ENCODE measurements at regions not wholly inside any gene's neighbourhood (a gene's known extent, or its start where the extent isn't known, plus 50 kb on each side); places are given as distances from the start of the nearest gene placed in this dataset.

- H3K4me1 ChIP-seq (ENCODE audit: control insufficient read depth, insufficient read depth, low read length, poor library complexity, severe bottlenecking), result no peaks in the 10 kb centered on the region
- H3K9me3 ChIP-seq (ENCODE audit: control insufficient read depth, low read length), result no peaks in the 10 kb centered on the region
- H3K27ac ChIP-seq (ENCODE audit: insufficient read depth, low read length, poor library complexity, severe bottlenecking), result no peak overlapping the region
- H3K36me3 ChIP-seq (ENCODE audit: control insufficient read depth, insufficient read depth, low read length), result no peaks in the 10 kb centered on the region
- no peaks in the 10 kb centered on the region for H3K27me3 ChIP-seq (replicated peaks; ENCODE audit: control insufficient read depth, insufficient read depth, low read length, poor library complexity, severe bottlenecking)
- no peak for DNase-seq
- no peak overlapping the region for H3K4me3 ChIP-seq (ENCODE audit: insufficient read depth, low read depth, low read length, poor library complexity, severe bottlenecking)
Measured at GRCh38 chr2:8000870-8001269, 681.0 kb upstream of the ID2 start.

- H3K27me3 ChIP-seq (replicated peaks; ENCODE audit: control insufficient read depth, insufficient read depth, low read length, poor library complexity, severe bottlenecking), result no peaks in the 10 kb centered on the region
- DNase-seq, result no peak
- H3K4me1 ChIP-seq (ENCODE audit: control insufficient read depth, insufficient read depth, low read length, poor library complexity, severe bottlenecking), result no peaks in the 10 kb centered on the region
- H3K4me3 ChIP-seq (ENCODE audit: insufficient read depth, low read depth, low read length, poor library complexity, severe bottlenecking), result no peak overlapping the region
- no peaks in the 10 kb centered on the region for H3K36me3 ChIP-seq (ENCODE audit: control insufficient read depth, insufficient read depth, low read length)
- H3K9me3 ChIP-seq (ENCODE audit: control insufficient read depth, low read length), result no peaks in the 10 kb centered on the region
- no peak overlapping the region for H3K27ac ChIP-seq (ENCODE audit: insufficient read depth, low read length, poor library complexity, severe bottlenecking)
Measured at GRCh38 chr2:8002765-8003393, 679.0 kb upstream of the ID2 start.

- Histone ChIP-seq H3K9me3 (ENCODE audit: control insufficient read depth, low read length) (no peaks in the 10 kb centered on the region), H3K27me3 (replicated peaks; ENCODE audit: control insufficient read depth, insufficient read depth, low read length, poor library complexity, severe bottlenecking) (no peaks in the 10 kb centered on the region), H3K27ac (ENCODE audit: insufficient read depth, low read length, poor library complexity, severe bottlenecking) (no peak overlapping the region), H3K4me1 (ENCODE audit: control insufficient read depth, insufficient read depth, low read length, poor library complexity, severe bottlenecking) (no peaks in the 10 kb centered on the region), H3K4me3 (ENCODE audit: insufficient read depth, low read depth, low read length, poor library complexity, severe bottlenecking) (no peak overlapping the region), H3K36me3 (ENCODE audit: control insufficient read depth, insufficient read depth, low read length) (no peaks in the 10 kb centered on the region)
- no peak for DNase-seq
Measured at GRCh38 chr2:8003462-8004075, 678.3 kb upstream of the ID2 start.

GRCh38 chr2:8004250-8004681 lies 677.6 kb upstream of the ID2 start:
- Histone ChIP-seq H3K27ac (ENCODE audit: insufficient read depth, low read length, poor library complexity, severe bottlenecking) (no peak overlapping the region), H3K27me3 (replicated peaks; ENCODE audit: control insufficient read depth, insufficient read depth, low read length, poor library complexity, severe bottlenecking) (no peaks in the 10 kb centered on the region), H3K4me1 (ENCODE audit: control insufficient read depth, insufficient read depth, low read length, poor library complexity, severe bottlenecking) (no peaks in the 10 kb centered on the region), H3K4me3 (ENCODE audit: insufficient read depth, low read depth, low read length, poor library complexity, severe bottlenecking) (no peak overlapping the region), H3K36me3 (ENCODE audit: control insufficient read depth, insufficient read depth, low read length) (no peaks in the 10 kb centered on the region), H3K9me3 (ENCODE audit: control insufficient read depth, low read length) (no peaks in the 10 kb centered on the region)
- DNase-seq, result no peak

- DNase-seq, result no peak
- no peak overlapping the region for H3K27ac ChIP-seq (ENCODE audit: insufficient read depth, low read length, poor library complexity, severe bottlenecking)
- no peaks in the 10 kb centered on the region for H3K9me3 ChIP-seq (ENCODE audit: control insufficient read depth, low read length)
- no peak overlapping the region for H3K4me3 ChIP-seq (ENCODE audit: insufficient read depth, low read depth, low read length, poor library complexity, severe bottlenecking)
- no peaks in the 10 kb centered on the region for H3K4me1 ChIP-seq (ENCODE audit: control insufficient read depth, insufficient read depth, low read length, poor library complexity, severe bottlenecking)
- no peaks in the 10 kb centered on the region for H3K27me3 ChIP-seq (replicated peaks; ENCODE audit: control insufficient read depth, insufficient read depth, low read length, poor library complexity, severe bottlenecking)
- H3K36me3 ChIP-seq (ENCODE audit: control insufficient read depth, insufficient read depth, low read length), result no peaks in the 10 kb centered on the region
Measured at GRCh38 chr2:8006181-8006580, 675.7 kb upstream of the ID2 start.

GRCh38 chr2:8006626-8007025 lies 675.2 kb upstream of the ID2 start:
- no peaks in the 10 kb centered on the region for H3K4me1 ChIP-seq (ENCODE audit: control insufficient read depth, insufficient read depth, low read length, poor library complexity, severe bottlenecking)
- no peaks in the 10 kb centered on the region for H3K9me3 ChIP-seq (ENCODE audit: control insufficient read depth, low read length)
- no peak overlapping the region for H3K27ac ChIP-seq (ENCODE audit: insufficient read depth, low read length, poor library complexity, severe bottlenecking)
- no peaks in the 10 kb centered on the region for H3K36me3 ChIP-seq (ENCODE audit: control insufficient read depth, insufficient read depth, low read length)
- DNase-seq, result no peak
- no peaks in the 10 kb centered on the region for H3K27me3 ChIP-seq (replicated peaks; ENCODE audit: control insufficient read depth, insufficient read depth, low read length, poor library complexity, severe bottlenecking)
- no peak overlapping the region for H3K4me3 ChIP-seq (ENCODE audit: insufficient read depth, low read depth, low read length, poor library complexity, severe bottlenecking)

- Histone ChIP-seq H3K27ac (ENCODE audit: insufficient read depth, low read length, poor library complexity, severe bottlenecking) (no peak overlapping the region), H3K27me3 (replicated peaks; ENCODE audit: control insufficient read depth, insufficient read depth, low read length, poor library complexity, severe bottlenecking) (no peaks in the 10 kb centered on the region), H3K36me3 (ENCODE audit: control insufficient read depth, insufficient read depth, low read length) (no peaks in the 10 kb centered on the region), H3K4me3 (ENCODE audit: insufficient read depth, low read depth, low read length, poor library complexity, severe bottlenecking) (no peak overlapping the region), H3K4me1 (ENCODE audit: control insufficient read depth, insufficient read depth, low read length, poor library complexity, severe bottlenecking) (no peaks in the 10 kb centered on the region), H3K9me3 (ENCODE audit: control insufficient read depth, low read length) (no peaks in the 10 kb centered on the region)
- DNase-seq, result no peak
Measured at GRCh38 chr2:8009010-8009597, 672.8 kb upstream of the ID2 start.

GRCh38 chr2:8015848-8016600 lies 665.8 kb upstream of the ID2 start:
- Histone ChIP-seq H3K36me3 (ENCODE audit: control insufficient read depth, insufficient read depth, low read length) (no peaks in the 10 kb centered on the region), H3K27ac (ENCODE audit: insufficient read depth, low read length, poor library complexity, severe bottlenecking) (no peak overlapping the region), H3K27me3 (replicated peaks; ENCODE audit: control insufficient read depth, insufficient read depth, low read length, poor library complexity, severe bottlenecking) (no peaks in the 10 kb centered on the region), H3K4me1 (ENCODE audit: control insufficient read depth, insufficient read depth, low read length, poor library complexity, severe bottlenecking) (no peaks in the 10 kb centered on the region), H3K4me3 (ENCODE audit: insufficient read depth, low read depth, low read length, poor library complexity, severe bottlenecking) (no peak overlapping the region), H3K9me3 (ENCODE audit: control insufficient read depth, low read length) (no peaks in the 10 kb centered on the region)
- DNase-seq, result no peak

- no peak for DNase-seq
- no peaks in the 10 kb centered on the region for H3K9me3 ChIP-seq (ENCODE audit: control insufficient read depth, low read length)
Measured at GRCh38 chr2:8016688-8017087, 665.2 kb upstream of the ID2 start.

GRCh38 chr2:8018956-8019355 lies 662.9 kb upstream of the ID2 start:
- Histone ChIP-seq H3K36me3 (ENCODE audit: control insufficient read depth, insufficient read depth, low read length) (no peaks in the 10 kb centered on the region), H3K27ac (ENCODE audit: insufficient read depth, low read length, poor library complexity, severe bottlenecking) (no peak overlapping the region), H3K4me3 (ENCODE audit: insufficient read depth, low read depth, low read length, poor library complexity, severe bottlenecking) (no peak overlapping the region), H3K9me3 (ENCODE audit: control insufficient read depth, low read length) (no peaks in the 10 kb centered on the region), H3K27me3 (replicated peaks; ENCODE audit: control insufficient read depth, insufficient read depth, low read length, poor library complexity, severe bottlenecking) (no peaks in the 10 kb centered on the region), H3K4me1 (ENCODE audit: control insufficient read depth, insufficient read depth, low read length, poor library complexity, severe bottlenecking) (no peaks in the 10 kb centered on the region)
- no peak for DNase-seq

More at GRCh38 chr2:8016688-8017087, 665.2 kb upstream of the ID2 start:
- Histone ChIP-seq H3K27ac (ENCODE audit: insufficient read depth, low read length, poor library complexity, severe bottlenecking) (no peak overlapping the region), H3K27me3 (replicated peaks; ENCODE audit: control insufficient read depth, insufficient read depth, low read length, poor library complexity, severe bottlenecking) (no peaks in the 10 kb centered on the region), H3K4me1 (ENCODE audit: control insufficient read depth, insufficient read depth, low read length, poor library complexity, severe bottlenecking) (no peaks in the 10 kb centered on the region), H3K36me3 (ENCODE audit: control insufficient read depth, insufficient read depth, low read length) (no peaks in the 10 kb centered on the region), H3K4me3 (ENCODE audit: insufficient read depth, low read depth, low read length, poor library complexity, severe bottlenecking) (no peak overlapping the region)

Data from effector memory CD4-positive, alpha-beta T cell (primary cell).